H9 (cell line): ENCODE measurements at regions not wholly inside any gene's neighbourhood (a gene's known extent, or its start where the extent isn't known, plus 50 kb on each side); places are given as distances from the start of the nearest gene placed in this dataset.

Experiments used
- DNase-seq: peaks from one replicate; pipeline ENCODE4 v3.0.0-alpha.2; 2017
- H2AFZ ChIP-seq: one replicate; pipeline ENCODE4 v1.6.1; 2013; ENCODE audit warnings: mild to moderate bottlenecking, low read length, control low read depth, moderate library complexity
- H2AK5ac ChIP-seq: 2 replicates; pipeline ENCODE4 v1.6.1; 2013; ENCODE audit warnings: low read length, control low read depth, mixed read lengths; ENCODE audit not compliant: insufficient read length
- H2BK120ac ChIP-seq: one replicate; pipeline ENCODE4 v1.6.1; 2013; ENCODE audit warnings: low read depth, mild to moderate bottlenecking, low read length, control low read depth, inconsistent platforms; ENCODE audit not compliant: poor library complexity, severe bottlenecking
- H2BK12ac ChIP-seq: 2 replicates; pipeline ENCODE4 v1.6.1; 2013; ENCODE audit warnings: low read length, control low read depth, mixed read lengths, low read depth; ENCODE audit not compliant: insufficient read length
- H2BK15ac ChIP-seq: 2 replicates; pipeline ENCODE4 v1.6.1; 2013; ENCODE audit warnings: low read depth, low read length, control low read depth
- H2BK20ac ChIP-seq: one replicate; pipeline ENCODE4 v1.6.1; 2013; ENCODE audit warnings: low read depth, mild to moderate bottlenecking, low read length, control low read depth, inconsistent platforms; ENCODE audit not compliant: poor library complexity, severe bottlenecking
- H2BK5ac ChIP-seq: 2 replicates; pipeline ENCODE4 v1.6.1; 2013; ENCODE audit warnings: low read length, control low read depth, mixed read lengths; ENCODE audit not compliant: insufficient read length
- H3K14ac ChIP-seq: 2 replicates; pipeline ENCODE4 v1.6.1; 2013; ENCODE audit warnings: low read length, control low read depth; ENCODE audit not compliant: insufficient read depth
- H3K18ac ChIP-seq: 2 replicates; pipeline ENCODE4 v1.6.1; 2013; ENCODE audit warnings: low read depth, mild to moderate bottlenecking, mixed read lengths, low read length, control low read depth; ENCODE audit not compliant: insufficient read length
- H3K23ac ChIP-seq: 2 replicates; pipeline ENCODE4 v1.6.1; 2013; ENCODE audit warnings: low read length, control low read depth, mixed read lengths, low read depth; ENCODE audit not compliant: insufficient read length
- H3K23me2 ChIP-seq: 2 replicates; pipeline ENCODE4 v1.6.1; 2013; ENCODE audit warnings: low read depth, mild to moderate bottlenecking, mixed read lengths, low read length, control low read depth; ENCODE audit not compliant: insufficient read length, poor library complexity, severe bottlenecking
- H3K27ac ChIP-seq: 2 replicates; pipeline ENCODE4 v1.5.1; 2013; ENCODE audit warnings: low read length, control low read depth, mixed read lengths, low read depth; ENCODE audit not compliant: insufficient read length
- H3K27me3 ChIP-seq: 2 replicates; pipeline ENCODE4 v1.6.1; 2013; ENCODE audit warnings: low read length, control low read depth, inconsistent platforms; ENCODE audit not compliant: insufficient read depth
- H3K4ac ChIP-seq: 2 replicates; pipeline ENCODE4 v1.6.1; 2013; ENCODE audit warnings: low read depth, mild to moderate bottlenecking, control low read depth, inconsistent platforms, low read length, moderate library complexity
- H3K4me1 ChIP-seq: 2 replicates; pipeline ENCODE4 v1.6.1; 2013; ENCODE audit warnings: low read length, control low read depth, inconsistent platforms; ENCODE audit not compliant: insufficient read depth
- H3K4me2 ChIP-seq: 2 replicates; pipeline ENCODE4 v1.6.1; 2013; ENCODE audit warnings: low read length, control low read depth, mixed read lengths; ENCODE audit not compliant: insufficient read length, insufficient read depth
- H3K56ac ChIP-seq: 2 replicates; pipeline ENCODE4 v1.6.1; 2013; ENCODE audit warnings: low read depth, mild to moderate bottlenecking, mixed read lengths, low read length, control low read depth; ENCODE audit not compliant: insufficient read length
- H3K79me1 ChIP-seq: 2 replicates; pipeline ENCODE4 v1.6.1; 2013; ENCODE audit warnings: low read depth, mild to moderate bottlenecking, moderate library complexity, low read length, control low read depth, inconsistent platforms; ENCODE audit not compliant: insufficient read depth, poor library complexity, severe bottlenecking
- H3K79me2 ChIP-seq: 2 replicates; pipeline ENCODE4 v1.6.1; 2013; ENCODE audit warnings: low read length, control low read depth, inconsistent platforms; ENCODE audit not compliant: insufficient read depth
- H3K9ac ChIP-seq: 2 replicates; pipeline ENCODE4 v1.6.1; 2013; ENCODE audit warnings: low read length, control low read depth, mixed read lengths; ENCODE audit not compliant: insufficient read length; ENCODE audit errors: extremely low read depth
- H3K9me3 ChIP-seq: one replicate; pipeline ENCODE4 v1.6.1; 2013; ENCODE audit warnings: low read depth, low read length, inconsistent platforms; ENCODE audit not compliant: control insufficient read depth
- H3T11ph ChIP-seq: one replicate; pipeline ENCODE4 v1.6.1; 2013; ENCODE audit warnings: mild to moderate bottlenecking, low read length, control low read depth, inconsistent platforms
- H4K20me1 ChIP-seq: one replicate; pipeline ENCODE4 v1.6.1; 2013; ENCODE audit not compliant: control insufficient read depth, insufficient read length, insufficient read depth
- H4K5ac ChIP-seq: 2 replicates; pipeline ENCODE4 v1.6.1; 2013; ENCODE audit warnings: low read depth, mild to moderate bottlenecking, mixed read lengths, low read length, control low read depth; ENCODE audit not compliant: insufficient read length
- H4K8ac ChIP-seq: replicated peaks from 2 replicates; pipeline ENCODE4 v1.6.1; 2013; ENCODE audit warnings: low read length, control low read depth, mixed read lengths, low read depth; ENCODE audit not compliant: insufficient read length
- H4K91ac ChIP-seq: 2 replicates; pipeline ENCODE4 v1.6.1; 2013; ENCODE audit warnings: low read depth, mild to moderate bottlenecking, moderate library complexity, mixed read lengths, low read length, control low read depth; ENCODE audit not compliant: insufficient read length
- H3K27ac Mint-ChIP-seq, 3 experiments: 2 replicates in 2 of 3; 3 replicates in 1 of 3; pipeline ENCODE4 v1.8.0; 2020 to 2021; ENCODE audit warnings: mixed read lengths in 3 of 3, mild to moderate bottlenecking in 1 of 3, moderate library complexity in 1 of 3
- H3K27me3 Mint-ChIP-seq: 2 replicates; pipeline ENCODE4 v1.8.0; 2021; ENCODE audit warnings: low read depth, mild to moderate bottlenecking, moderate library complexity, mixed read lengths
- H3K36me3 Mint-ChIP-seq, 3 experiments: 2 replicates in 2 of 3; 3 replicates in 1 of 3; pipeline ENCODE4 v1.8.0; 2020 to 2021; ENCODE audit warnings: low read depth in 3 of 3, mixed read lengths in 3 of 3; ENCODE audit not compliant: insufficient read depth in 1 of 3
- H3K4me1 Mint-ChIP-seq, 2 experiments: 2 replicates each; pipeline ENCODE4 v1.8.0; 2020; ENCODE audit warnings: mixed read lengths in 2 of 2
- H3K4me3 Mint-ChIP-seq, 2 experiments: 2 replicates in 1 of 2; 3 replicates in 1 of 2; pipeline ENCODE4 v1.8.0; 2020 to 2021; ENCODE audit warnings: mild to moderate bottlenecking in 2 of 2, mixed read lengths in 2 of 2, moderate library complexity in 1 of 2
- H3K9me3 Mint-ChIP-seq, 2 experiments: 2 replicates in 1 of 2; 3 replicates in 1 of 2; pipeline ENCODE4 v1.8.0; 2020; ENCODE audit warnings: mild to moderate bottlenecking in 2 of 2, mixed read lengths in 2 of 2, moderate library complexity in 1 of 2
- CTCF ChIP-seq: fragments of 200-600 bp; sonication (generic); conservative IDR thresholded peaks from 3 replicates; pipeline ENCODE4 v1.8.0; 2021; ENCODE audit warnings: antibody characterized with exemption, mild to moderate bottlenecking
- WGBS: extraction: QIAGEN DNeasy Blood & Tissue Kit; methylation state at CpG from one replicate; pipeline ENCODE4 v1.1.7; 2013; ENCODE audit warnings: missing lambda C conversion rate, low lambda C conversion rate, mixed read lengths; ENCODE audit not compliant: insufficient read length; ENCODE audit errors: extremely low coverage; 5-methylcytosine and 5-hydroxymethylcytosine counted together

- no peak overlapping the region for H3K9ac ChIP-seq
- H3K27me3 ChIP-seq, result no peaks in the 10 kb centered on the region
- H2AFZ ChIP-seq, result no peak overlapping the region
- no peak overlapping the region for H4K91ac ChIP-seq
- no peak overlapping the region for H3K56ac ChIP-seq
- Mint-ChIP-seq H3K4me3 (no peak overlapping the region), H3K36me3 (peaks cover 5 to 15% (median 10%) of the 10 kb centered on the region in 3 experiments; a peak in 5 of 7 replicates), H3K27ac (no peak overlapping the region), H3K4me1 (no peaks in the 10 kb centered on the region), H3K9me3 (peaks cover 13 to 22% of the 10 kb centered on the region in 2 experiments), H3K27me3 (peaks cover 7% of the 10 kb centered on the region; the same call in 1 of the 2 replicates)
- H2AK5ac ChIP-seq, result no peak overlapping the region
- DNase-seq, result no peak
- H3K23ac ChIP-seq, result no peak overlapping the region
- H3K9me3 ChIP-seq, result no peaks in the 10 kb centered on the region
- no peak overlapping the region for H4K8ac ChIP-seq
- H2BK15ac ChIP-seq, result no peak overlapping the region
- no peak overlapping the region for H3K18ac ChIP-seq
- H3K4me1 ChIP-seq, result no peaks in the 10 kb centered on the region
- no CpG with 5 or more reads among the region's 2 CpGs for WGBS
- H3K4me2 ChIP-seq, result no peak overlapping the region
- no peaks in the 10 kb centered on the region for H3K79me1 ChIP-seq
- H3K79me2 ChIP-seq, result no peaks in the 10 kb centered on the region
- H3K4ac ChIP-seq, result no peak overlapping the region
- no peak for TF ChIP-seq CTCF
- no peak overlapping the region for H3T11ph ChIP-seq
- no peaks in the 10 kb centered on the region for H4K20me1 ChIP-seq
- H4K5ac ChIP-seq, result no peak overlapping the region
- H2BK12ac ChIP-seq, result no peak overlapping the region
- no peak overlapping the region for H2BK120ac ChIP-seq
- H3K27ac ChIP-seq, result no peak overlapping the region
- H2BK20ac ChIP-seq, result no peak overlapping the region
- H2BK5ac ChIP-seq, result no peak overlapping the region
- no peaks in the 10 kb centered on the region for H3K23me2 ChIP-seq
- no peak overlapping the region for H3K14ac ChIP-seq
These were observed 87.0 kb upstream of the GALNT2 start for GRCh38 chr1:229980009-229980408.
